Neural cell (in vitro differentiated cells): ENCODE measurements at regions not wholly inside any gene's neighbourhood (a gene's known extent, or its start where the extent isn't known, plus 50 kb on each side); places are given as distances from the start of the nearest gene placed in this dataset.

Experiments used
- H2AFZ ChIP-seq: fragments of 200-600, 300-800 bp; sonication (generic), shearing (Covaris generic); 2 replicates; pipeline ENCODE4 v1.6.0; 2014; ENCODE audit warnings: low read depth, mild to moderate bottlenecking, antibody characterized with exemption, low read length, moderate library complexity
- H3F3A ChIP-seq: fragments of 200-600 bp; shearing (Covaris generic); 2 replicates; pipeline ENCODE4 v1.6.1; 2016; ENCODE audit warnings: mild to moderate bottlenecking, moderate library complexity, mixed read lengths, antibody characterized with exemption, low read length; ENCODE audit not compliant: insufficient read depth, poor library complexity, severe bottlenecking
- H3K27ac ChIP-seq: fragments of 200-600, 300-800 bp; sonication (generic), shearing (Covaris generic); 2 replicates; pipeline ENCODE4 v1.5.1; 2014; ENCODE audit warnings: mild to moderate bottlenecking, low read length, moderate library complexity
- H3K27me3 ChIP-seq: fragments of 300-800, 200-600 bp; sonication (generic), shearing (Covaris generic); 2 replicates; pipeline ENCODE4 v1.6.0; 2014; ENCODE audit warnings: mild to moderate bottlenecking, low read depth, low read length, moderate library complexity; ENCODE audit not compliant: insufficient read depth
- H3K36me3 ChIP-seq: fragments of 300-800, 200-600 bp; sonication (generic), shearing (Covaris generic); 2 replicates; pipeline ENCODE4 v1.5.1; 2014; ENCODE audit warnings: mild to moderate bottlenecking, antibody characterized with exemption, low read length, moderate library complexity; ENCODE audit not compliant: insufficient read depth
- H3K4me2 ChIP-seq: fragments of 300-800, 200-600 bp; sonication (generic), shearing (Covaris generic); 2 replicates; pipeline ENCODE4 v1.6.0; 2014; ENCODE audit warnings: mild to moderate bottlenecking, low read length
- H3K4me3 ChIP-seq: fragments of 300-800, 200-600 bp; sonication (generic), shearing (Covaris generic); 2 replicates; pipeline ENCODE4 v1.5.1; 2014; ENCODE audit warnings: mild to moderate bottlenecking, low read length, moderate library complexity
- H3K79me2 ChIP-seq: fragments of 200-600 bp; shearing (Covaris generic); replicated peaks from 2 replicates; pipeline ENCODE4 v1.6.0; 2014; ENCODE audit warnings: mild to moderate bottlenecking, low read length, moderate library complexity; ENCODE audit not compliant: insufficient read depth
- H3K9ac ChIP-seq: fragments of 300-800, 200-600 bp; sonication (generic), shearing (Covaris generic); 2 replicates; pipeline ENCODE4 v1.6.1; 2016; ENCODE audit warnings: mild to moderate bottlenecking, low read length, mixed read lengths
- H3K9me2 ChIP-seq: fragments of 200-600 bp; shearing (Covaris generic); 2 replicates; pipeline ENCODE4 v1.6.1; 2016; ENCODE audit warnings: mild to moderate bottlenecking, low read length, mixed read lengths; ENCODE audit not compliant: insufficient read depth
- H3K9me3 ChIP-seq: fragments of 200-600, 300-800 bp; sonication (generic), shearing (Covaris generic); 2 replicates; pipeline ENCODE4 v1.6.1; 2016; ENCODE audit warnings: mild to moderate bottlenecking, mixed run types, low read length, moderate library complexity, mixed read lengths
- H4K20me1 ChIP-seq: fragments of 200-600 bp; shearing (Covaris generic); 2 replicates; pipeline ENCODE4 v1.6.1; 2016; ENCODE audit warnings: mild to moderate bottlenecking, mixed run types; ENCODE audit not compliant: insufficient read depth
- CTCF ChIP-seq: fragments of 450-650 bp; IDR thresholded peaks from 2 replicates; pipeline ENCODE4 v1.5.1; 2014; ENCODE audit warnings: antibody characterized with exemption, mild to moderate bottlenecking, moderate library complexity; ENCODE audit not compliant: poor library complexity, severe bottlenecking
- EP300 ChIP-seq: fragments of 450-650 bp; conservative IDR thresholded peaks from 2 replicates; pipeline ENCODE4 v1.6.1; 2014; ENCODE audit warnings: antibody characterized with exemption, mild to moderate bottlenecking, moderate library complexity; ENCODE audit not compliant: poor library complexity, severe bottlenecking
- EZH2 ChIP-seq: fragments of 200-600, 300-800 bp; shearing (Covaris generic), sonication (generic); IDR thresholded peaks from 2 replicates; pipeline ENCODE4 v1.6.1; 2014; ENCODE audit warnings: antibody characterized with exemption, low read length, borderline replicate concordance, mild to moderate bottlenecking; ENCODE audit not compliant: insufficient read depth, poor library complexity, severe bottlenecking
- MXI1 ChIP-seq: fragments of 450-650 bp; conservative IDR thresholded peaks from 2 replicates; pipeline ENCODE4 v1.6.1; 2014; ENCODE audit warnings: antibody characterized with exemption, mild to moderate bottlenecking; ENCODE audit not compliant: poor library complexity, severe bottlenecking
- POLR2AphosphoS5 ChIP-seq: IDR thresholded peaks from 2 replicates; pipeline ENCODE4 v1.6.1; 2012
- RAD21 ChIP-seq: fragments of 450-650 bp; conservative IDR thresholded peaks from 2 replicates; pipeline ENCODE4 v1.6.1; 2014; ENCODE audit warnings: antibody characterized with exemption, mild to moderate bottlenecking, moderate library complexity
- REST ChIP-seq: IDR thresholded peaks from 2 replicates; pipeline ENCODE4 v1.6.1; 2012; ENCODE audit warnings: borderline replicate concordance
- SMC3 ChIP-seq: fragments of 450-650 bp; conservative IDR thresholded peaks from 2 replicates; pipeline ENCODE4 v1.6.1; 2014; ENCODE audit warnings: antibody characterized with exemption, mild to moderate bottlenecking, moderate library complexity; ENCODE audit not compliant: poor library complexity
- TAF1 ChIP-seq: IDR thresholded peaks from 2 replicates; pipeline ENCODE4 v1.6.1; 2012; ENCODE audit warnings: low read depth

DNA sequence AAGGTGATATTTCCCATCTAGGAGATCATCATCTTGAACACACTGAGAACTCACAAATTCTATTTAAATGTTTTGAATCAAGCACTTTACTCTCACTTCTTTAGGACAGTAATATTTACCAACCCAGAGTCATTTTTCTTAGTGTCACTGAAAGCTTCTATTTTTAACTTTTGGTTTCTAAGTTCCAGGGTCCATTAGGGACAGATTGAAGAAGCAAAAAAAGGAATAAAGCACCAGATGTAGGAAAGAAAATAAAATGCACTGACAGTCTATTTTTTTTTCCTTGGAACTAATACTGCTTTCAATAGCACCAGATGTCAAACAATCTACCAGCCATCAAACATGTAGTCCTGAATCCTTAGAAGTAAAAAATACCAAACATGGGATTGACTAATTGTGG, 526.7 kb upstream of the LRRN3 start:
- no peak overlapping the region for H3K27ac ChIP-seq
- H3K4me2 ChIP-seq, result no peak overlapping the region
- H3K36me3 ChIP-seq, result no peaks in the 10 kb centered on the region
- no peaks in the 10 kb centered on the region for H4K20me1 ChIP-seq
- H3K4me3 ChIP-seq, result no peak overlapping the region
- no peaks in the 10 kb centered on the region for H3K9me2 ChIP-seq
- H3F3A ChIP-seq, result no peaks in the 10 kb centered on the region
- no peaks in the 10 kb centered on the region for H3K27me3 ChIP-seq
- H2AFZ ChIP-seq, result no peak overlapping the region
- H3K9me3 ChIP-seq, result no peaks in the 10 kb centered on the region
- no peak overlapping the region for H3K9ac ChIP-seq
- TF ChIP-seq EZH2, result no peak
- TF ChIP-seq SMC3, result no peak
- no peak for TF ChIP-seq TAF1
- TF ChIP-seq REST, result no peak
- TF ChIP-seq MXI1, result no peak
- TF ChIP-seq EP300, result no peak
- no peaks in the 10 kb centered on the region for H3K79me2 ChIP-seq

GRCh38 chr7:110568388-110568787, 522.5 kb upstream of the LRRN3 start:
- Histone ChIP-seq H3K79me2 (no peaks in the 10 kb centered on the region), H3K4me2 (no peak overlapping the region), H3F3A (no peaks in the 10 kb centered on the region), H3K9ac (no peak overlapping the region), H2AFZ (no peak overlapping the region), H3K9me3 (no peaks in the 10 kb centered on the region), H3K27ac (peak overlapping the region; percentile 74), H3K36me3 (no peaks in the 10 kb centered on the region), H4K20me1 (no peaks in the 10 kb centered on the region), H3K4me3 (no peak overlapping the region), H3K27me3 (no peaks in the 10 kb centered on the region), H3K9me2 (no peaks in the 10 kb centered on the region)
- no peak for TF ChIP-seq EP300
- TF ChIP-seq REST, result no peak
- no peak for TF ChIP-seq SMC3
- no peak for TF ChIP-seq MXI1
- no peak for TF ChIP-seq TAF1
- TF ChIP-seq CTCF, result no peak
- no peak for TF ChIP-seq EZH2
- TF ChIP-seq RAD21, result no peak
- no peak for TF ChIP-seq POLR2AphosphoS5
